ENCODE measurements at regions not wholly inside any gene's neighbourhood (a gene's known extent, or its start where the extent isn't known, plus 50 kb on each side); places are given as distances from the start of the nearest gene placed in this dataset.
A peak's percentile ranks its signal among the peaks of the same experiment; 100 is the strongest.

- FAIRE-seq (no peak), DNase-seq (ENCODE audit: insufficient read length, low spot score) (no peak)
Observed at GRCh38 chr10:27451054-27451453, 53.0 kb upstream of the RAB18 start.

GRCh38 chr10:27450225-27450624 lies 53.9 kb upstream of the RAB18 start:
- DNase-seq (ENCODE audit: insufficient read length, low spot score) (no peak), FAIRE-seq (no peak)

GRCh38 chr10:27449571-27449970 lies 54.5 kb upstream of the RAB18 start:
- DNase-seq (ENCODE audit: insufficient read length, low spot score) (no peak), FAIRE-seq (no peak)

GRCh38 chr10:27448921-27449320 lies 55.2 kb upstream of the RAB18 start:
- DNase-seq (ENCODE audit: insufficient read length, low spot score) = peak; percentile 14

GRCh38 chr10:27447540-27447939 lies 56.6 kb upstream of the RAB18 start:
- DNase-seq (ENCODE audit: insufficient read length, low spot score) (no peak), FAIRE-seq (no peak)

More at GRCh38 chr10:27448921-27449320, 55.2 kb upstream of the RAB18 start:
- FAIRE-seq = no peak

GRCh38 chr10:27446091-27446918 lies 57.8 kb upstream of the RAB18 start:
- DNase-seq (ENCODE audit: insufficient read length, low spot score) (peak; percentile 28), FAIRE-seq (no peak)

- FAIRE-seq (no peak), DNase-seq (ENCODE audit: insufficient read length, low spot score) (no peak)
Observed at GRCh38 chr10:27445070-27445469, 59.0 kb upstream of the RAB18 start.

GRCh38 chr10:27440478-27440877 lies 63.6 kb upstream of the RAB18 start:
- no peak for FAIRE-seq

GRCh38 chr10:27440021-27440420 lies 64.1 kb upstream of the RAB18 start:
- no peak for FAIRE-seq
- DNase-seq (ENCODE audit: insufficient read length, low spot score) = no peak

More at GRCh38 chr10:27440478-27440877, 63.6 kb upstream of the RAB18 start:
- DNase-seq (ENCODE audit: insufficient read length, low spot score) = no peak

- no peak for DNase-seq (ENCODE audit: insufficient read length, low spot score)
- FAIRE-seq = no peak
Observed at GRCh38 chr10:27439101-27439500, 65.0 kb upstream of the RAB18 start.

- DNase-seq (ENCODE audit: insufficient read length, low spot score) (no peak), FAIRE-seq (no peak)
Observed at GRCh38 chr10:27437775-27438174, 66.3 kb upstream of the RAB18 start.

GRCh38 chr10:27436710-27437109 lies 67.4 kb upstream of the RAB18 start:
- DNase-seq (ENCODE audit: insufficient read length, low spot score) (no peak), FAIRE-seq (no peak)

GRCh38 chr10:27433976-27434375 lies 70.1 kb upstream of the RAB18 start:
- FAIRE-seq (no peak), DNase-seq (ENCODE audit: insufficient read length, low spot score) (peak; percentile 19)

GRCh38 chr10:27426948-27427467 lies 77.1 kb upstream of the RAB18 start:
- DNase-seq (ENCODE audit: insufficient read length, low spot score) = no peak
- no peak for FAIRE-seq

GRCh38 chr10:27413831-27414348 lies 90.2 kb upstream of the RAB18 start:
- DNase-seq (ENCODE audit: insufficient read length, low spot score) (no peak), FAIRE-seq (no peak)

- FAIRE-seq = no peak
- DNase-seq (ENCODE audit: insufficient read length, low spot score) = no peak
Observed at GRCh38 chr10:27413387-27413786, 90.7 kb upstream of the RAB18 start.

GRCh38 chr10:27410153-27410552 lies 94.0 kb upstream of the RAB18 start:
- no peak for FAIRE-seq
- no peak for DNase-seq (ENCODE audit: insufficient read length, low spot score)

GRCh38 chr10:27407271-27407670 lies 96.8 kb upstream of the RAB18 start:
- no peak for DNase-seq (ENCODE audit: insufficient read length, low spot score)
- FAIRE-seq = no peak

GRCh38 chr10:27399871-27400270 lies 104.2 kb upstream of the RAB18 start:
- DNase-seq (ENCODE audit: insufficient read length, low spot score) = no peak
- FAIRE-seq = no peak

- no peak for DNase-seq (ENCODE audit: insufficient read length, low spot score)
- FAIRE-seq = peak; percentile 23
Observed at GRCh38 chr10:27393961-27394360, 110.1 kb upstream of the RAB18 start.

- DNase-seq (ENCODE audit: insufficient read length, low spot score) = no peak
- FAIRE-seq = no peak
Observed at GRCh38 chr10:27392606-27393005, 111.5 kb upstream of the RAB18 start.

- DNase-seq (ENCODE audit: insufficient read length, low spot score) = no peak
- no peak for FAIRE-seq
Observed at GRCh38 chr10:27391916-27392315, 112.2 kb upstream of the RAB18 start.

Measured in HTR-8/SVneo (cell line).